ENCODE measurements at regions not wholly inside any gene's neighbourhood (a gene's known extent, or its start where the extent isn't known, plus 50 kb on each side); places are given as distances from the start of the nearest gene placed in this dataset.

GRCh38 chr7:118858651-118859149 is 634.2 kb downstream of the ANKRD7 start:
- no peak for TF ChIP-seq CTCF (IDR thresholded peaks at IDR 0.05)
- TF ChIP-seq ZFX (IDR thresholded peaks at IDR 0.05; ENCODE audit: borderline replicate concordance), result no peak

All from 22Rv1 (cell line).